ENCODE measurements at regions not wholly inside any gene's neighbourhood (a gene's known extent, or its start where the extent isn't known, plus 50 kb on each side); places are given as distances from the start of the nearest gene placed in this dataset.

GRCh38 chr5:92581690-92582089, 999.3 kb downstream of the NR2F1-AS1 start:
- no peak for TF ChIP-seq CTCF (conservative IDR thresholded peaks at IDR 0.05 in 1 of 2, IDR thresholded peaks at IDR 0.05 in 1 of 2; ENCODE audit: extremely low read depth in 1 of 2, insufficient read depth in 1 of 2, low read depth in 1 of 2, low read length in 2 of 2)
- TF ChIP-seq EZH2 (IDR thresholded peaks at IDR 0.05; ENCODE audit: borderline replicate concordance, low read length): no peak
